ENCODE measurements at regions not wholly inside any gene's neighbourhood (a gene's known extent, or its start where the extent isn't known, plus 50 kb on each side); places are given as distances from the start of the nearest gene placed in this dataset.
"Not testable (repeated sequence)": the region's sequence is repeated elsewhere in the genome, so short reads cannot be mapped to it uniquely, and the experiment has no call there.

DNA sequence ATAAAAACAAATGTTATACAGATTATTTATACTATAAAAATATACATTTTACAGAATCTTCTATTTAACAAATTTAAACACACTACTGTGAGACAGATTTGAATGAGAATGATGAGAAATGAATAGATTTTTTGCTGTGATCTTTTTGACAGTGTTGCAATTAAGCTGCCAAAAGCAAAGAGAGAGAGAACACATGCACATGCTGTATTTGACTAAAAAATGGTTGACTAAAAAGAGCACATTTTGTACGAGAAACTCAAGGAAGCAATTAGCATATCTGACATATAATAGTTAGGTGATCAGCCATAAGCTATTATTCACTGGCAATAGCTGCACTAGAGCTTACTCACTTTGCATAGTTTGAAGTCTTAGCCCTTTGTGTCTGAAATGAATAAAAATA lies 115.8 kb downstream of the SYT10 start:
- no peak for DNase-seq (ENCODE audit: low spot score)

DNA sequence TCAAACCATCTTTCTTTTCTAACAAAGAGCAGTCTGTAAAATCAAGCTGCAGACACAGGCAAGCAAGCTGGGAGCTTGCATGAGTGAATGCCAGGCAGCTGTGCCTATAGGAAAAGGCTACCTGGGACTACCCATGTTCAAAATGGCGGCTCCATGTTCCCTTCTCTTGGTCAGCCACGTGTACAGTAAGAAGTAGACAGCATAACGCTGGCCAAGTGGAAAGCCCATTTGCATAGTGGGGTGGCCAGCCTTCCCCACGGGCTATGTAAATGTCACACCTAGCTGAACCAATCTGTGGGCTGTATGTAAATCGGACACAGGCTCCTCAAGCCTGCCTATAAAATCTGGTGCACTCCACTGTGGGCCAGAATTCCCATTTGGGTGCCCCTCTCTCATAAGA lies 117.1 kb downstream of the SYT10 start:
- no peak for DNase-seq (ENCODE audit: low spot score)

DNA sequence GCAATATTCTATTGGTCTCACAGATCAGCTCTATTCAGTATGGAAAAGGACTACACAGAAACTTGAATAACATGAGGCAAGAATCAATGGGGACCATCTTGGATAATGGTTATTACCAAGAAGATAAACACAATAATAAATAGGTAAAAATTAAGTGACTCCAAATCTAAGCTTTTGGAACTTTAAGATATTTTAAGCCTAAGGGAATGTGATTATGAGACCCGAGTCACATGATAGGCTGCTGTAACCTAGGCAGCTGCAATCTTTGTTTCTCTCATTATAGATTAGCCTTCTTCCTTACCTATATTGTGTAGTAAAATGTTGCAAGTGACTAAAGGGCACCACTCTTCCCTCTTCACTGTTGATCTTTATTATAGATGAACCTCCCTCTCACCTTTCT lies 121.9 kb downstream of the SYT10 start:
- no peak for DNase-seq (ENCODE audit: low spot score)

DNA sequence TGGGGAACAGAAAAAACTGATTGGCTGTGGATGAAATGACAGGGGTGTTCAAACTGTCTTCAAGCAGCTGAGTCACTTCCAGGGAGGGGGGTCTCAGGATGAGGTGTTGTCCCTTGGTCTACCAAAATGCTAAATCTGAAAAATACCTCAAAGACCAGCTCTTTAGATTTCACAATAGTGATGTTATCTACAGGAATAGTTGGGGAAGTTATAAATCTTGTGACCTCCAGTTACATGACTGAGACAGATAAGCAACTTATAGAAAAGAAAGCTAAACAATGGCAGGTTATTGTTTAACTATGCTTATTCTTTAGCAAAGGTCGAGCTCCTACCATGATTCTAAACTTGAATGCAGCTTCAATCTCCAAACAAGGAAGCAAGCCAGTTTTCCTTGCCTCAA lies 125.4 kb downstream of the SYT10 start:
- no peak for DNase-seq (ENCODE audit: low spot score)

DNA sequence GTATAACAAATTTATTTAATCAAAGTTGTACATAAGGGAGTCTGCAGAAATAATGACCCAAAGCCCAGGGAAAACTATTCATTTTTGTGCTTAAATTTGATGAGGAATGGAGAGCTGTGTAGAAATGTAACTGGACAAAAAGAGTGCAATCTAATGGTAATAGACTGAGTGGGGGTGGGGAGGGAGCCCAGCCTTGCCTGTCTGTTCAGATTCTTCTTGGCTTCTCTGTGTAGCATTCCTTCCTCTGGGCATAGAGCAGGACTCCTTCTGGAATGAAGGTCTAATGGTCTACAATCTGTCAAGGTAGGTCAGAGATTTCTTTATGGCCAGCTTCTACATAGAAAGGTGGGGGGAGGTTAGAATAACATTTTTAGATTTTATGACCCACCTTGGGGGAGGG lies 126.1 kb downstream of the SYT10 start:
- no peak for DNase-seq (ENCODE audit: low spot score)

DNA sequence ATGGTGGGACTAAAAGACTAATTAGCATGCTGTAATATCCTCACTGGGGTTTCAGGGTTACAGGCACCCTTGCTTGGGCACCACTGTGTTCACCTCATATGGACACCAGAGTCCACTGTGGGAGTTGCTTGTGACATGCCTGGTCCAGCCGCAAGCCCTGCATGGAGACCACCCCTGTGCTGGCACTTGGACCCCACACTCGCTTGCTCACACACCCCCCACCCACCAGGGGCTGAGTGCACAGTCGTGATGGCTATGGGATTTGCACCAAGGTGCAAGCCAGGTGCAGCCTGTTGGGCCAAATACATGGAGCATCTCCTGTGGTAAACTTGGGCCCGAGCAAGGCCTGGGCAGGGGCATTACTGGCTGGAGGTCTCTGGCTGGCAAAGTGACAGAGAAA lies 129.1 kb downstream of the SYT10 start:
- no peak for DNase-seq (ENCODE audit: low spot score)

DNA sequence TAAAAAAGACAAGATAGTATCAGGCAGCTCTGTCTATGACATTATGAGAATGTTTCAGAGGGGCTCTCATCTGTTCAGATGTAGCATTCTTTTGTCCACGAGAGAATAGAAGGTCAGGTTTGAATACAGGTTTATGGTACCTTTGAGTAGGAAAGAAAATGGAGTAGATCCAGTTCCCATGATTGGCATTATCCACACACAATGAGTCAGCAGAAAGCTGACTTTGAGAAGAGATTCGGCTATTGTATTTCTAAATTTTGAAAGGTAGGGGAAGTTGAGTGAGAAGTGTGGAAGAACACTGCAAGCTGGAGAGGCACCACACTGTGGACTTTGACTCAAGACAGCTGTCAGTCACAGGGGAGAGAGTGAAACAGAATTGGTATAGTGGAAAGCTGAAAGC lies 135.4 kb downstream of the SYT10 start:
- DNase-seq (ENCODE audit: low spot score): no peak

DNA sequence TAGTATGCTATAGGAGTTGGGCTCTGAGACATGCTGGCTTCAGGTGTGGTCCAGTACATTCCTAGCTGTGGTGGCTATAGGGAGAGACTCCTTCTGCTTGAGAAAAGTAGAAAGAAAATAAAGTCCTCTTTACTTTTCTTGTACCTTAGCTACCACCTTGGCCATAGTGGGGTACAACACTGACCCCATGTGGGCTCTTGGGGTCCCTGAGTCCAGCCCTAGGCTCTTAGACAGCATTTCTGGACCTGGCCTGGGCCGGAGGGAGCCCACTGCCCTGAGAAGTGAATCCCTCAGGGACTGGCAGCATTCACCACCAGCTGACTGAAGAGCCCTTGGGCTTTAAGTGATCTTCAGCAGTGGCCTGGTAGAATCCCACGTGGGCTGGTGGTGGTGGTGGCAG lies 143.1 kb downstream of the SYT10 start:
- DNase-seq (ENCODE audit: low spot score): no peak

DNA sequence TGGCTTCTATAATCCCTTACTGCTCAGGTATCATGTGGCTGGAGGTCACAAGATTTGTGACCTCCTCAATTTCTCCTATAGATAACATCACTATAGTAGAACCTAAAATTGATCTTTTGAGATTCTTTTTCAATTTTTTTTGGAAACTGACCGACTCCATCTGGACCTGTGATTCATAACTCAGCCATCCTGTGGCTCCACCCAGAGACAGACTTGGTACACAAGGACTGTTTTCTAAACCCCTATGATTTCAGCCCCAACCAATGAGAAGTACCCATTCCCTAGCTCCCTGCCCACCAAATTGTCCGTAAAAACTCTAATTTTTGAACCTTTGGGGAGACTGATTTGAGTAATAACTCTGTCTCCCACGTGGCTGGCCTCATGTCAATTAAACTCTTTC lies 148.9 kb downstream of the SYT10 start:
- DNase-seq (ENCODE audit: low spot score): no peak

DNA sequence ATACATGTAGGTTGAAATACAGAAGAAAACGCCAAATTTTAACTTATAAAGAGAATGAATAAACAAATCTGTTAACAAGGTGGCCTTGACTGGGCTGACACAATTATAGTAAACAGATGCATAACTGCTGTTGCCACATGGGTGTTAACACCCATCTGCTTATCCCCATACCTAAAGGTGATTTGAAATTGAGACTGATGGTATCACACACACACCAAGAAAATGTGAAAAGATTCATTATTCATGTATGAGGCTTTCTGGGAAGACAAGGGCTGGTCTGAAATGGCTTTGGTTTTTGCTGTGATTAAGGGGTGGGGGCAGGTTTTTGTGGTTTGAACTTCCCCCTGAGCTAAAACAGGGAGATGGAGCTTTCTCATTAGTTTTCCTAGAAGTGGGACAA lies 156.6 kb downstream of the SYT10 start:
- no peak for DNase-seq (ENCODE audit: low spot score)

DNA sequence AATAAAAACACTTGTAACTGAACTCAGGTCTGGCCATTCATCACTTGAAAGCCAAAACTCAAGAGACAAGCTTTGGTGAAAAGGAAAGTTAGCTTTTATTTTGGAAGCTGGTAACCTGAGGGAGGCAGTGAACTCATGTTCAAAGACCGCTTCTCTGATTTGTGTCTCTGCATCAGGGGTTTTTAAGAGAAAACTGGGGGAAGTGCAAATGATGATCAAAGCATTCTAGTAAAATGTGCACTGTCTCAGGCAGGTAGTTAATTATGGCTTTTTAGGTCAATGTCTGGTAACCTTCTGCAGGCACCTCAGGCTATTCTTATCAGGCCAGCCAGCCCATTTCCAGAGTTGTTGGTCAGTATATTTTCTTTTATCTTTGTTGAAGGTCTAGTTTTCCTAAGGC lies 162.2 kb downstream of the SYT10 start:
- DNase-seq (ENCODE audit: low spot score): no peak

DNA sequence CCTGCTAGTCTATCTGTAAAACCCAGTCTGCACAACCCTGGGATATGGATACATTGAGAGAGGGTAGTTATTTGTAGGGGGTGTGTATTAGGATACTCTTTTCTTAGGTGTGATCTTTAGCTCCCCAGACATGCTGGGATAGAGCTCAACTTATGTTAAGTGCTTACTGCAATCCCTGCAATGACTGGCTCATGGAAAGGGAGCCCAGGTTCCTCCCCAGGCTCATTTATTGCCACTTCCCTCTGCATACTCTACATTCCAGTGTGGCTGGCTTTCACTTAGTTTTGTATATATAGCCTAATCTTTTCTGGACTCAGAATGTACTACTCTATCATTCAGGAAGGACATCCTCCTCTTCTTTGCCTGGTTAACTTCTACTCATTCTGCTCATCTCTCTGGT lies 172.0 kb downstream of the SYT10 start:
- no peak for DNase-seq (ENCODE audit: low spot score)

DNA sequence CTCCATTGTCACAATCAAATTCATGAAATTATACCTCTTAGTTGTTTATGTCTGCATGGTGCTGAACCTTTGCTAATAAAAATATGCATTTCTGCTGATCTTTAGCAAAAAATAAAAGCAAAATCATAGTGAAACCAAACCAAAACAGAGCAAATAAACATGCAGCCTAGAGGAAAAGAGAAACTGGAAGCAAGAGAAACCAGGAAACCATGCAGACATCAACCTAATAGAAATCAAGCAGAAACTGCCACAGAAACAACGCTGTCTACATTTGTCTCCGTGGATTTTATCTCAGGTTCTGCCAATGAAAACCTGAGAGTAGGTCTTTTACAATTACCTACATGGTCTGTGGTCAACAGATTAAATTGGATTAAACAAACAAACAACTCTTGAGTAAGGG lies 173.7 kb downstream of the SYT10 start:
- no peak for DNase-seq (ENCODE audit: low spot score)

DNA sequence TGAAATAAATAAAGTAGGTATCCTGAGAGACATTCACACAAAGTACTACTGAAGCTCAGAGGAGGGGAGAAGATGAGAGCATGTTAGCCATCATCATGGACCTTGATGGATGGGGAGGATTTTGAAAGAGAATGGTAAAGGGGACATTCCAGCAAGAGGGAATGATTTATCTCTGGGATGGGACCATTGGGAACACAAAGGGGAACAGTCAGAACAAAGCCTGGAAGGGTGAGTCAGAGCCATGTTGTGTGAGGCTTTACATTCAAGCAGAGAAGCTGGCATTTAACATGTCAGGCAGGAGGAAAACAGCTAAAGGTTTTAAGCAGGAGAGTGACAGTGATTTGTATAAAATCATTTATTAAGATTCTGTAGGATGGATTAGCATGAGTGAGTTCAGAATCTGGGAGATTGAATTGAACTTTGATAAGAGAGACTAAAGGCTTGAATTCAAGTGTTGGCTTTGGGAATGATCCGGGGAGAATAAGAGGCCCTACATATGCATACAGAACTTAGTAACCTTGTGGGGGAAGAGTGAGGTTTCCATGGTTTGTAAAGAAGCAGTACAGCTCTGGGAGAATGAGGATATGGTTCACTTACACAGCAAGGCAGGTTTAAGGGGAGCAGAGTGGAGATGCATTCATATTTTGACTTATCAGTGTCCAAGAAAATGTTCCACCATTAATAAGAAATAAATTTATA lies 174.4 kb downstream of the SYT10 start:
- no peak for DNase-seq (ENCODE audit: low spot score)

DNA sequence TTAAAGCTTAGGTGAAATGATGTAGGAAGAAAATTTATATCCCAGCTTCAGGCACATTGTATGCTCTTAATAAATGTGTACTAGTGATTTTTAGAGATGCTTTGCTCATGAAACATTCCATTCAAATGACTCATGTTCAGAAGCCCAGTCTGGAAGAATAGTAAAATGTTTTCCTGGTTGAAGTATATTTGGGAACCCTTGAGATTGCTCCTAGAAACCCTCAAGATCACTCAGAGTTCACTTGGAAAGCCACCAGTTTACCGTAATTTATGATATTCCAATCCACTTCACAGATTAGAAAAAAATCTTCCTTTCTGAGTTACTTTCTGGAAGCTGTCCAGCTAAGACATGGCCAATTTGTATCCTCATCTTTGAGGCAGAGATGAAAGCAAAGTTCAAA lies 186.4 kb downstream of the SYT10 start:
- DNase-seq (ENCODE audit: low spot score): no peak

DNA sequence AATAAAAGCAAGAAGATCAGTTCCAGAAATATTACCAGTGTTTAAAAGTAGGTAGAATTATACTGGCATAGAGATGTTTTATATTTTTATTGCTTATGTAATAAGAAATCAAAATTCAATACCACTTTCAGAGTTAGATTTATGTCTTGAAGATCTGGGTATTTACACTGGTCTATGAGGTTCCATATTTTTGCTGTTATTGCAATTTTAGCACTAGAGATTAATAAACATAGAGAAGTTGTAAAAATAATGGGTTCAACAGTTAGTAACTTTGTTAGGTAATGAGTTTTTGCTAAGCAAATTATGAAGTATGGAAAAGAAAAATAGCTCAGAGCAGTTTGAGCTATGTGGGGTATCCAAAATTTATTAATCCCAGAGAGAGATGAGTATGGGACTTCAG lies 188.1 kb downstream of the SYT10 start:
- no peak for DNase-seq (ENCODE audit: low spot score)

DNA sequence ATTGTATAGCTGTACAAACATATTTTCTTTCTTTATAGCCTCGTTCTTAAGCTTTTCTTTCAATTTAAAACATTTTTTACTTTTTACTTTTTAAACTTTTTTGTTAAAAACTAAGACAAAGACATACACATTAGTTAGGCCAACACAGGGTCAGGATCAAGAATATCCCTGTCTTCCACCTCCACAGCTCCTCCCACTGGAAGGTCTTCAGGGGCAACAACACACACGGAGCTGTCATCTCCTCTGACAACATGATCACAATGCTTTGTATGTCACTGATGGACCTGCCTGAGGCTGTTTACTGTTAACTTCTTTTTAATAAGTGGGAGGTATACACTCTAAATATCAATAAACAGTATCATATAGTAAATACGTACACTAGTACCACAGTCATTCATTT lies 191.3 kb downstream of the SYT10 start:
- no peak for DNase-seq (ENCODE audit: low spot score)

DNA sequence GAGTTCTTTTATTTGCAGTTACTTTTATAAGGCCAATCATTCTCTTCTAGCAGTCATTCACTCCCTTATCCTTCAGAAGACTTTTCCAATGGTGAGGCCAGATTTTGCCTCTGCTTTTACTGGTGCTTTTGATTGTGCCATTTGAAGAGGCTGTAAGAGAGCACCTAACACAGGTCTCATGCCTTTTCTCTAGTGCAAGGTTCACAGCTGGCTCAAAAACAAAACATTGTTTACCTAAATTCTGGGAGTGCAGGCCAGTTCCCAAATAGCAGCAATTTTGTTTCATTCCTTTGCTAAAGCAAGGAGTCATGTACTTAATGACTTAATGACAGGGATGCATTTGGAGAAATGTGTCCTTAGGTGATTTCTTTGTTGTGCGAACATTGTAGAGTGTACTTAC lies 192.0 kb downstream of the SYT10 start:
- no peak for DNase-seq (ENCODE audit: low spot score)

DNA sequence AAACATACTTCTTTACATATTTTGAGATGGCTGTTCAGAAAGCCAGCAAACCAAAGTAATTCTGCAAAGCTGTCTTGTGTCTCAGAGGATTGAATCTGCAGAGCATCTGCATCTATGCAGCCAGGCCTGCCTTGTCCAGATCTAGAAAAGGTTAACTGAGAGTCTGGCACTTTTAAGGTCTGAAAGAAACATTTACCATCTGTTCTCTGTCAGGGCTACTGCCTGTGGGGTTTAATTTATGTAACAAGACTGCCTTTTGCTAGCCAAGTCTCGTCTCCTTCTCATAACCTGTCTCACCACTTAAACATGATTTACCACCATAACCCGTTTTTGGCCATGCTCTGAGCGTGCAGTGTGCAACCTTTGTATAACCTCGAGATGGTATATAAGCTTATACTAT lies 194.2 kb downstream of the SYT10 start:
- no peak for DNase-seq (ENCODE audit: low spot score)

DNA sequence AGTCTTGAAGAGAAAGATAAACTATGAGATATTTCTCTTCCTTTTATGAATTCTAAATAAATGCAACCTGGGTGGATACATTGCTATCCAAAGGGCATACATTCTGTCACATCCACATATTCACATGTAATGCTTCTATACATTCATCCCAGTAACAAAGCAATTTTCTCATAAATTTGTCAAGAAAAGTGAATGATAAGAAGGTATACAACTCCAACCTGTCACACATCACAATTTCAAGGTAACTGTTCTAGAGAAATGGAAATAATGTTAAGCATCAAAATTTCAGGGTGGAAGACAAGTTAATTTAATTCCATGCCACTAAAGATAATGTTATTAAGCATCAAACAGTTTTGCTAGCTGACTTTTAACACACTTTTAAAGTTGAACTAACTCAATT lies 212.9 kb downstream of the SYT10 start:
- no peak for DNase-seq (ENCODE audit: low spot score)

DNA sequence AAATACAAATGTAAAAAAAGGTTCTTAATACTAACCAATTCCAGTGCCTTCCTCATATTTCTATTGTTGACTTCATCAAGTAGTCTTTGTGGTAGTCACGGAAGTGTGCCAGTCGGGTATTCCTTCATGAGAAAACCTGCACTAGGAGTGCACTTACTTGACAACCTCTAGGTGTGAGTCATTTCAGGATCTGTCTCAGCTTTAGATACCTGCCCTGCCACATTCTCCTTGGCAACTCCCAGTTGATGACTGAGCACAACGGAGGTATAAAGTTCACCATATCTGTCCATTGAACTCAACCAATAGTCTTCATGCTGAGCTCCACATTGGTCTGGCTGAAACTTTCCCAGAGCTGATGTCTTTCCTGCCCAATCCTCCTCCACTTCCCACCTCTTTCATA lies 215.7 kb downstream of the SYT10 start:
- DNase-seq (ENCODE audit: low spot score): peak; percentile 75

DNA sequence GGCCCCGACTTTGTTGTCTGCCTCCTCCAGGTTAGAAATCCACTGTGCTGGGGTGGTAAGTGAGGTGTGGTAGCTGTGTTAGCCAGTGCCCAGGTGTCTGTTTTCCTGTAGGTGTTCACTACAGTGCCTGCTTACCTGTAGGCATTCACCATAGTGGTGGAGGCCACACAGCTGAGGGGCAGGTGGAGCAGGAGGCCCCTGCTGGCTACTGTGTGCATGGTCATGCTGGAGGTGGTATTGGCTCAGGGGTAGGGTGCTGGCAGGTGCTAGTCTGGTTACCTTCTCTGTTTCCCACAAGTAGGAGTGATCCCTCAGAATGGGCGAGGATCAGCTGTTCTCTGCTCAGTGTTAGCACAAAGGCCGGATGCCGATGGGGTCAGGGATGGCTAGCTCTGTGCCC lies 217.3 kb downstream of the SYT10 start:
- no peak for DNase-seq (ENCODE audit: low spot score)

DNA sequence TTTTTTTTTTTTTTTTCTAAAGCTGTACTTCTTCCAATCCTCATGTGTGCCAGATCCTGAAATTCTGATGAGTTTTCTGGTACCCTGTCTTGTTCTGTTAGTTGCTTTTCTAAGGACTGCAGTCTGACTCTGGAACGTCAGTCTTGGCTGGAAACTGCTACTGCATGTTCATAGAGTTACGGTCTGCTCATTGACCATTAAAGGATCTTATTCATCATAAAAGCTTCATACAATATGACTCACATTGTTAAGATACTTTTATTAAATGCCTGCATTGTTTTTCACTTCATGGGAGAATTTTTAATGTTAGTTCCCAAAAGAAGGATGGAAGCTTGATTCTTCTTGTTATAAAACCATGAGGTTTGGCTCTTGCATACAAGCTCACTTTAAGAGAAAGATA lies 233.6 kb downstream of the SYT10 start:
- no peak for DNase-seq (ENCODE audit: low spot score)

DNA sequence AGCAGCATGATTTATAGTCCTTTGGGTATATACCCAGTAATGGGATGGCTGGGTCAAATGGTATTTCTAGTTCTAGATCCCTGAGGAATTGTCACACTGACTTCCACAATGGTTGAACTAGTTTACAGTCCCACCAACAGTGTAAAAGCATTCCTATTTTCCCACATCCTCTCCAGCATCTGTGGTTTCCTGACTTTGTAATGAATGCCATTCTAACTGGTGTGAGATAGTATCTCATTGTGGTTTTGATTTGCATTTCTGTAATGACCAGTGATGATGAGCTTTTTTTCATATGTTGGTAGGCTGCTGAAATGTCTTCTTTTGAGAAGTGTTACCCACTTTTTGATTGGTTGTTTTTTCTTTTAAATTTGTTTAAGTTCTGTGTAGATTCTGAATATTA lies 245.2 kb downstream of the SYT10 start:
- not testable (repeated sequence) for DNase-seq (ENCODE audit: low spot score)

DNA sequence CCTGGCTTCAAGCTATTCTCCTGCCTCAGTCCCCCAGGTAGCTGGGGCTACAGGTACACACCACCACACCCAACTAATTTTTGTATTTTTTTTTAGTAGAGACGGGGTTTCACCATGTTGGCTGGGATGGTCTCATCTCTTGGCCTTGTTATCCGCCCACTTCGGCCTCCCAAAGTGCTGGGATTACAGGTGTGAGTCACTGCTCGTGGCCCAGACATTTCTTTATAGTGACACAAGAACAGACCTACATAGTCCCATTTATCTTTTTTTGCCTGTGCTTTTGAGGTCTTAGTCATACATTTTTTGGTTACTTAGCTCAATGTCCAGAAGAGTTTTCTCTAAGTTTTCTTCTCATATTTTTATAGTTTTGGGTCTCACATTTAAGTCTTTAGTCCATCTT lies 247.4 kb downstream of the SYT10 start:
- no peak for DNase-seq (ENCODE audit: low spot score)

Data from LoVo (cell line).